Astrocyte (in vitro differentiated cells and primary cell): ENCODE measurements at regions not wholly inside any gene's neighbourhood (a gene's known extent, or its start where the extent isn't known, plus 50 kb on each side); places are given as distances from the start of the nearest gene placed in this dataset.

Source experiments
- DNase-seq: peaks from one replicate; pipeline ENCODE4 v3.0.0-alpha.2; 2010; ENCODE audit warnings: low read depth
- FAIRE-seq: peaks from 2 replicates; lab custom pipeline; 2011; peaks lifted over from hg19 to GRCh38; lab: Jason Lieb, UNC
- H2AFZ ChIP-seq: 2 replicates; pipeline ENCODE4 v1.6.0; 2012; ENCODE audit warnings: low read depth, low read length, inconsistent platforms
- H3K27ac ChIP-seq: 2 replicates; pipeline ENCODE4 v1.5.1; 2011; ENCODE audit warnings: low read depth, low read length, inconsistent platforms
- H3K27me3 ChIP-seq: 2 replicates; pipeline ENCODE4 v1.6.0; 2011; ENCODE audit warnings: low read length, inconsistent platforms; ENCODE audit not compliant: insufficient read depth
- H3K36me3 ChIP-seq: 2 replicates; pipeline ENCODE4 v1.5.1; 2011; ENCODE audit warnings: low read length, inconsistent platforms; ENCODE audit not compliant: insufficient read depth
- H3K4me1 ChIP-seq: 2 replicates; pipeline ENCODE4 v1.5.1; 2011; ENCODE audit warnings: low read length, inconsistent platforms; ENCODE audit not compliant: insufficient read depth
- H3K4me2 ChIP-seq: 2 replicates; pipeline ENCODE4 v1.6.0; 2012; ENCODE audit warnings: low read length, inconsistent platforms
- H3K4me3 ChIP-seq: 2 replicates; pipeline ENCODE4 v1.5.1; 2011; ENCODE audit warnings: low read depth, mild to moderate bottlenecking, low read length, inconsistent platforms; ENCODE audit not compliant: insufficient read depth
- H3K79me2 ChIP-seq: 2 replicates; pipeline ENCODE4 v1.6.0; 2012; ENCODE audit warnings: mild to moderate bottlenecking, low read length, inconsistent platforms; ENCODE audit not compliant: insufficient read depth
- H3K9ac ChIP-seq: 2 replicates; pipeline ENCODE4 v1.6.0; 2012; ENCODE audit warnings: mild to moderate bottlenecking, low read length, inconsistent platforms
- H3K9me3 ChIP-seq: 2 replicates; pipeline ENCODE4 v1.5.1; 2012; ENCODE audit warnings: low read depth, mild to moderate bottlenecking, low read length, inconsistent platforms; ENCODE audit not compliant: insufficient read depth
- H4K20me1 ChIP-seq: 2 replicates; pipeline ENCODE4 v1.6.0; 2012; ENCODE audit warnings: low read length, inconsistent platforms; ENCODE audit not compliant: insufficient read depth
- H3K27ac Mint-ChIP-seq: one replicate; pipeline ENCODE4 v1.8.0; 2021; ENCODE audit warnings: mild to moderate bottlenecking, mixed read lengths; ENCODE audit not compliant: unreplicated experiment
- H3K27me3 Mint-ChIP-seq: one replicate; pipeline ENCODE4 v1.8.0; 2021; ENCODE audit warnings: low read depth, mixed read lengths; ENCODE audit not compliant: unreplicated experiment
- H3K36me3 Mint-ChIP-seq: one replicate; pipeline ENCODE4 v1.8.0; 2021; ENCODE audit warnings: low read depth, mixed read lengths; ENCODE audit not compliant: unreplicated experiment
- H3K4me1 Mint-ChIP-seq: one replicate; pipeline ENCODE4 v1.8.0; 2021; ENCODE audit warnings: low read depth, mixed read lengths; ENCODE audit not compliant: unreplicated experiment
- H3K4me3 Mint-ChIP-seq: one replicate; pipeline ENCODE4 v1.8.0; 2021; ENCODE audit warnings: mild to moderate bottlenecking, moderate library complexity, mixed read lengths; ENCODE audit not compliant: unreplicated experiment
- H3K9me3 Mint-ChIP-seq: one replicate; pipeline ENCODE4 v1.8.0; 2021; ENCODE audit warnings: mild to moderate bottlenecking, mixed read lengths; ENCODE audit not compliant: unreplicated experiment
- EZH2 ChIP-seq: IDR thresholded peaks from 2 replicates; pipeline ENCODE4 v1.6.1; 2012; ENCODE audit warnings: mild to moderate bottlenecking, low read length, inconsistent platforms; ENCODE audit not compliant: insufficient read depth
- TF ChIP-seq, protein P1 (sequence below): IDR thresholded peaks from 2 replicates; pipeline ENCODE4 v1.5.1; 2011; ENCODE audit warnings: low read depth, mild to moderate bottlenecking, inconsistent platforms, low read length, moderate library complexity; ENCODE audit not compliant: insufficient read depth

GRCh38 chr16:64730261-64730660 is 391.6 kb downstream of the CDH11 start:
- H3K4me1 Mint-ChIP-seq, result no peaks in the 10 kb centered on the region
- Histone ChIP-seq H3K27ac (no peak overlapping the region), H3K9ac (no peak overlapping the region), H3K27me3 (no peaks in the 10 kb centered on the region), H3K79me2 (no peaks in the 10 kb centered on the region), H3K36me3 (no peaks in the 10 kb centered on the region), H2AFZ (no peak overlapping the region), H3K4me2 (no peak overlapping the region), H3K4me1 (no peaks in the 10 kb centered on the region), H3K4me3 (no peak overlapping the region), H4K20me1 (no peaks in the 10 kb centered on the region), H3K9me3 (no peaks in the 10 kb centered on the region)
- H3K36me3 Mint-ChIP-seq, result no peaks in the 10 kb centered on the region
- FAIRE-seq (peak; percentile 9), DNase-seq (no peak)
- TF ChIP-seq, protein P1, sequence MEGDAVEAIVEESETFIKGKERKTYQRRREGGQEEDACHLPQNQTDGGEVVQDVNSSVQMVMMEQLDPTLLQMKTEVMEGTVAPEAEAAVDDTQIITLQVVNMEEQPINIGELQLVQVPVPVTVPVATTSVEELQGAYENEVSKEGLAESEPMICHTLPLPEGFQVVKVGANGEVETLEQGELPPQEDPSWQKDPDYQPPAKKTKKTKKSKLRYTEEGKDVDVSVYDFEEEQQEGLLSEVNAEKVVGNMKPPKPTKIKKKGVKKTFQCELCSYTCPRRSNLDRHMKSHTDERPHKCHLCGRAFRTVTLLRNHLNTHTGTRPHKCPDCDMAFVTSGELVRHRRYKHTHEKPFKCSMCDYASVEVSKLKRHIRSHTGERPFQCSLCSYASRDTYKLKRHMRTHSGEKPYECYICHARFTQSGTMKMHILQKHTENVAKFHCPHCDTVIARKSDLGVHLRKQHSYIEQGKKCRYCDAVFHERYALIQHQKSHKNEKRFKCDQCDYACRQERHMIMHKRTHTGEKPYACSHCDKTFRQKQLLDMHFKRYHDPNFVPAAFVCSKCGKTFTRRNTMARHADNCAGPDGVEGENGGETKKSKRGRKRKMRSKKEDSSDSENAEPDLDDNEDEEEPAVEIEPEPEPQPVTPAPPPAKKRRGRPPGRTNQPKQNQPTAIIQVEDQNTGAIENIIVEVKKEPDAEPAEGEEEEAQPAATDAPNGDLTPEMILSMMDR, result no peak
- no peak for TF ChIP-seq EZH2
- no peak overlapping the region for H3K27ac Mint-ChIP-seq
- H3K27me3 Mint-ChIP-seq, result no peaks in the 10 kb centered on the region
- no peak overlapping the region for H3K4me3 Mint-ChIP-seq
- no peaks in the 10 kb centered on the region for H3K9me3 Mint-ChIP-seq

DNA sequence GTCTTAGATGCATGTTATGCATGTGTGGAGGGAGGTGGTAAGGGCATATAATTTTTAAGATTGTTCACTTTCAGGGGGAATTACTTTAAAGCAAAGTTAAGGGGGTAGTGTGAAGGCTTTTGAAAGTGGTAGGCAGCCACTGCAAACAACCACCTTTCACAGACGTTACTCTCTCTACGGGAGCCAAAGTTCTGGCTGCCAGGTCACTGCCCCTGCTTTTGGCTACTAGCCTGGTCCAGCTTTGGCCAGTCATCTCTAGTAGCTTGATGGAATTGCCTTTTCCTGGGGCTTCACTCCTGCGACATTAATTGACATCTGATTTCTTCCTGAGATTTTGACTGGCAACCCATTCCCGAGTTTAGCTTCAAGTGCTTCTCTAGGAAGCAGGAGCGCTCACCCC is 397.5 kb downstream of the CDH11 start:
- no peak overlapping the region for H3K27ac ChIP-seq
- no peaks in the 10 kb centered on the region for H3K9me3 ChIP-seq
- no peaks in the 10 kb centered on the region for H3K79me2 ChIP-seq
- no peak overlapping the region for H2AFZ ChIP-seq
- H3K36me3 ChIP-seq, result no peaks in the 10 kb centered on the region
- no peak overlapping the region for H3K4me3 Mint-ChIP-seq
- no peak for TF ChIP-seq EZH2
- TF ChIP-seq, protein P1, result no peak
- no peaks in the 10 kb centered on the region for H3K9me3 Mint-ChIP-seq
- no peaks in the 10 kb centered on the region for H4K20me1 ChIP-seq
- H3K4me1 ChIP-seq, result no peaks in the 10 kb centered on the region
- no peaks in the 10 kb centered on the region for H3K4me1 Mint-ChIP-seq
- FAIRE-seq (no peak), DNase-seq (no peak)
- H3K4me2 ChIP-seq, result no peak overlapping the region
- H3K36me3 Mint-ChIP-seq, result no peaks in the 10 kb centered on the region
- H3K9ac ChIP-seq, result no peak overlapping the region
- no peaks in the 10 kb centered on the region for H3K27me3 Mint-ChIP-seq
- no peak overlapping the region for H3K27ac Mint-ChIP-seq
- H3K4me3 ChIP-seq, result no peak overlapping the region
- H3K27me3 ChIP-seq, result no peaks in the 10 kb centered on the region

DNA sequence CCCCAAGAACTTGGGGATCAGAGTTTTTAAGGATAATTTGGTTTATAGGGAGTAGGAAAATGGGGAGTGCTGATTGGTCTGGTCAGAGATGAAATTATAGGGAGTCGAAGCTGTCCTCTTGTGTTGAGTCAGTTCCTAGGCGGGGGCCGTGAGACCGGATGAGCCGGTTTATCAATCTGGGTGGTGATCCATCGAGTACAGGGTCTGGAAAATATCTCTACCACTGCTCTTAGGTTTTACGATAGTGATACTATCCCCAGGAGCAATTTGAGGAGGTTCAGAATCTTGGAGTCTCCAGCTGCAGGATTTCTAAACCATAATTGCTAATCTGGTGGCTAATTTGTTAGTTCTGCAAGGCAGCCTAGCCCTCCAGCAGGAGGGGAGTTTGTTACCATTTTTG is 403.4 kb downstream of the CDH11 start:
- FAIRE-seq, result no peak
- Histone ChIP-seq H3K4me1 (no peaks in the 10 kb centered on the region), H3K27me3 (no peaks in the 10 kb centered on the region), H3K4me3 (no peak overlapping the region), H3K36me3 (no peaks in the 10 kb centered on the region), H3K9me3 (no peaks in the 10 kb centered on the region), H4K20me1 (no peaks in the 10 kb centered on the region), H3K79me2 (no peaks in the 10 kb centered on the region), H2AFZ (no peak overlapping the region), H3K4me2 (no peak overlapping the region), H3K27ac (no peak overlapping the region), H3K9ac (no peak overlapping the region)
- Mint-ChIP-seq H3K9me3 (no peaks in the 10 kb centered on the region), H3K4me3 (no peak overlapping the region), H3K4me1 (no peaks in the 10 kb centered on the region), H3K27me3 (no peaks in the 10 kb centered on the region), H3K36me3 (no peaks in the 10 kb centered on the region), H3K27ac (no peak overlapping the region)
- TF ChIP-seq, protein P1, result no peak
- TF ChIP-seq EZH2, result no peak
- no peak for DNase-seq
